ENCODE measurements at regions not wholly inside any gene's neighbourhood (a gene's known extent, or its start where the extent isn't known, plus 50 kb on each side); places are given as distances from the start of the nearest gene placed in this dataset.

DNA sequence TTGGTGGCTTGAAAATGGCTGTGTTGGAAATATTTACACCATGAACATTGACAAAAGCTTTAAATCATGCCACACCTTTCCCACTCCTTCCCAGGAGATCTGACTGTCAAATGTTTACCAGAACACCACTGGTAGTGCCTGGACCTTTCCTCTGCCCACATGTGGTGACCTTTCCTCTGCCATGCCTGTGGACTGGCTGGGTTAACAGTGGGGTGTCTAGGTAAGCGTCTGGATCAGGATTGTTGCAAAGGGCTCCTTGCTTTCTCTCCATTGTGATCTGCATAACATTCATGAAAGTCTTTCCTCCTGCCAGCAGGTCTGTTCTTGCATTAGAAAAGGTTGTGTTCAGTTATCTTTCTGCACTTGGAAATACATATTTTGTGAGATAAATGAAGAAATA lies 572.7 kb downstream of the DHX35 start:
- TF ChIP-seq, protein P1, sequence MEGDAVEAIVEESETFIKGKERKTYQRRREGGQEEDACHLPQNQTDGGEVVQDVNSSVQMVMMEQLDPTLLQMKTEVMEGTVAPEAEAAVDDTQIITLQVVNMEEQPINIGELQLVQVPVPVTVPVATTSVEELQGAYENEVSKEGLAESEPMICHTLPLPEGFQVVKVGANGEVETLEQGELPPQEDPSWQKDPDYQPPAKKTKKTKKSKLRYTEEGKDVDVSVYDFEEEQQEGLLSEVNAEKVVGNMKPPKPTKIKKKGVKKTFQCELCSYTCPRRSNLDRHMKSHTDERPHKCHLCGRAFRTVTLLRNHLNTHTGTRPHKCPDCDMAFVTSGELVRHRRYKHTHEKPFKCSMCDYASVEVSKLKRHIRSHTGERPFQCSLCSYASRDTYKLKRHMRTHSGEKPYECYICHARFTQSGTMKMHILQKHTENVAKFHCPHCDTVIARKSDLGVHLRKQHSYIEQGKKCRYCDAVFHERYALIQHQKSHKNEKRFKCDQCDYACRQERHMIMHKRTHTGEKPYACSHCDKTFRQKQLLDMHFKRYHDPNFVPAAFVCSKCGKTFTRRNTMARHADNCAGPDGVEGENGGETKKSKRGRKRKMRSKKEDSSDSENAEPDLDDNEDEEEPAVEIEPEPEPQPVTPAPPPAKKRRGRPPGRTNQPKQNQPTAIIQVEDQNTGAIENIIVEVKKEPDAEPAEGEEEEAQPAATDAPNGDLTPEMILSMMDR (conservative IDR thresholded peaks at IDR 0.05; ENCODE audit: low read depth, low read length): no peak
- no peak for TF ChIP-seq EZH2 (IDR thresholded peaks at IDR 0.05; ENCODE audit: low read length, unreplicated experiment)
